Activated CD8-positive, alpha-beta T cell treated with anti-CD3 and anti-CD28 coated beads for 36 hours (primary cell): ENCODE measurements at regions not wholly inside any gene's neighbourhood (a gene's known extent, or its start where the extent isn't known, plus 50 kb on each side); places are given as distances from the start of the nearest gene placed in this dataset.

Experiments
- ATAC-seq: fragments of 200-7000 bp; cut with Tn5 transposase; one replicate; pipeline ENCODE4 v1.10.0; 2021; ENCODE audit warnings: mild to moderate bottlenecking, moderate library complexity
- CTCF ChIA-PET: fragments of 350-600 bp; sonication (Branson Sonifier 250); formaldehyde crosslinking; loops from one replicate; lab custom pipeline; 2021; ENCODE audit warnings: antibody characterized with exemption; lab: Charles Lee
- POLR2A ChIA-PET: fragments of 350-600 bp; sonication (Branson Sonifier 250); formaldehyde crosslinking; loops from one replicate; lab custom pipeline; 2021; ENCODE audit warnings: antibody characterized with exemption; lab: Charles Lee
- DNase-seq: peaks from one replicate; pipeline ENCODE4 v3.0.0-alpha.2; 2020
- H3K27ac Mint-ChIP-seq: one replicate; pipeline ENCODE4 v1.8.0; 2021; ENCODE audit warnings: mild to moderate bottlenecking, mixed read lengths
- H3K27me3 Mint-ChIP-seq: one replicate; pipeline ENCODE4 v1.8.0; 2021; ENCODE audit warnings: mixed read lengths
- H3K36me3 Mint-ChIP-seq: one replicate; pipeline ENCODE4 v1.8.0; 2021; ENCODE audit warnings: low read depth, mixed read lengths
- H3K4me1 Mint-ChIP-seq: one replicate; pipeline ENCODE4 v1.8.0; 2021; ENCODE audit warnings: low read depth, mixed read lengths
- H3K4me3 Mint-ChIP-seq: one replicate; pipeline ENCODE4 v1.8.0; 2021; ENCODE audit warnings: mild to moderate bottlenecking, moderate library complexity, mixed read lengths
- H3K9me3 Mint-ChIP-seq: one replicate; pipeline ENCODE4 v1.8.0; 2021; ENCODE audit warnings: mixed read lengths
- CTCF ChIP-seq: fragments of 200-600 bp; IDR thresholded peaks from one replicate; pipeline ENCODE4 v1.8.0; 2022; ENCODE audit warnings: antibody characterized with exemption, mild to moderate bottlenecking
- intact Hi-C: fragments of 100-400 bp; cut with micrococcal nuclease; formaldehyde crosslinking; loops from one replicate; pipeline ENCODE4 v1.10.0; 2022

- ATAC-seq (no peak), DNase-seq (no peak)
- TF ChIP-seq CTCF: no peak
- no peaks in the 10 kb centered on the region for H3K36me3 Mint-ChIP-seq
- no peak overlapping the region for H3K4me3 Mint-ChIP-seq
- H3K27me3 Mint-ChIP-seq: peaks cover 2% of the 10 kb centered on the region
- CTCF ChIA-PET: no interaction called here
- H3K9me3 Mint-ChIP-seq: peaks cover 3% of the 10 kb centered on the region
- intact Hi-C loops: no loop called here
- POLR2A ChIA-PET: interaction anchor here (0.7 kb wide), 1 partner anchor 378 kb away, joined by 3 read pairs; no protein-coding TSS in a partner anchor
- no peaks in the 10 kb centered on the region for H3K4me1 Mint-ChIP-seq
- H3K27ac Mint-ChIP-seq: no peak overlapping the region
Observed at GRCh38 chr14:53796734-53797133, 159.9 kb downstream of the BMP4 start.

- CTCF ChIA-PET: no interaction called here
- H3K4me3 Mint-ChIP-seq: no peak overlapping the region
- H3K36me3 Mint-ChIP-seq: no peaks in the 10 kb centered on the region
- H3K27ac Mint-ChIP-seq: no peak overlapping the region
- DNase-seq (no peak), ATAC-seq (no peak)
- no peaks in the 10 kb centered on the region for H3K4me1 Mint-ChIP-seq
- H3K9me3 Mint-ChIP-seq: no peaks in the 10 kb centered on the region
- no peak for TF ChIP-seq CTCF
- intact Hi-C loops: no loop called here
- H3K27me3 Mint-ChIP-seq: no peaks in the 10 kb centered on the region
- POLR2A ChIA-PET: no interaction called here
Observed at GRCh38 chr14:53793790-53794505, 162.7 kb downstream of the BMP4 start.

GRCh38 chr14:53792909-53793308, 163.7 kb downstream of the BMP4 start:
- H3K27ac Mint-ChIP-seq: no peak overlapping the region
- ChIA-PET POLR2A (no interaction called here), CTCF (no interaction called here)
- DNase-seq (no peak), ATAC-seq (no peak)
- H3K27me3 Mint-ChIP-seq: no peaks in the 10 kb centered on the region
- H3K4me1 Mint-ChIP-seq: no peaks in the 10 kb centered on the region
- no peak overlapping the region for H3K4me3 Mint-ChIP-seq
- no peak for TF ChIP-seq CTCF
- no peaks in the 10 kb centered on the region for H3K9me3 Mint-ChIP-seq
- intact Hi-C loops: no loop called here
- H3K36me3 Mint-ChIP-seq: no peaks in the 10 kb centered on the region

GRCh38 chr14:53790731-53791500, 165.7 kb downstream of the BMP4 start:
- POLR2A ChIA-PET: no interaction called here
- H3K9me3 Mint-ChIP-seq: no peaks in the 10 kb centered on the region
- no peaks in the 10 kb centered on the region for H3K27me3 Mint-ChIP-seq
- no peak for ATAC-seq
- intact Hi-C loops: no loop called here
- H3K36me3 Mint-ChIP-seq: no peaks in the 10 kb centered on the region
- DNase-seq: no peak
- H3K27ac Mint-ChIP-seq: no peak overlapping the region
- TF ChIP-seq CTCF: no peak
- H3K4me1 Mint-ChIP-seq: no peaks in the 10 kb centered on the region
- CTCF ChIA-PET: no interaction called here
- H3K4me3 Mint-ChIP-seq: no peak overlapping the region

DNA sequence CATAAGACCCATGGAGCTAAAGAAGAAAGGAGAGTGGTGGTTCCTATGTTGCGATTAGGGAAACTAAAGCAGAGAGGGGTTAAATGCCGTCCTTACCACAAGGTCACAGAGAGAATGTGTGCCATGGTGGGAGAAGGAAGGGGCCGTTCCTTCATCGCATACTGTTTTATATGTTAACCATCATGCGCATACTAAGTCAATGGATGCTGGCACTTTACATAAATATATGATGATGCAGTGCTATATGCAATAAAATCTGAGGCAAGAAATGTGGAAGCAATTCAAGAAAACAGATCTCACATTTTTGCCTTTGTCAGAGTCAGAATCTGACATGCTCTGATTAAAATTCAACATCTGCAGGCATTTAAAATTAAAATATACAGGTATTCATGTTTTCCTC, 168.1 kb downstream of the BMP4 start:
- TF ChIP-seq CTCF: no peak
- H3K36me3 Mint-ChIP-seq: no peaks in the 10 kb centered on the region
- ATAC-seq (no peak), DNase-seq (no peak)
- H3K4me1 Mint-ChIP-seq: no peaks in the 10 kb centered on the region
- H3K27me3 Mint-ChIP-seq: no peaks in the 10 kb centered on the region
- intact Hi-C loops: no loop called here
- POLR2A ChIA-PET: no interaction called here
- CTCF ChIA-PET: no interaction called here
- no peak overlapping the region for H3K4me3 Mint-ChIP-seq
- no peak overlapping the region for H3K27ac Mint-ChIP-seq
- H3K9me3 Mint-ChIP-seq: no peaks in the 10 kb centered on the region
